A172 (cell line): ENCODE measurements at regions not wholly inside any gene's neighbourhood (a gene's known extent, or its start where the extent isn't known, plus 50 kb on each side); places are given as distances from the start of the nearest gene placed in this dataset.
"Not testable (repeated sequence)": the region's sequence is repeated elsewhere in the genome, so short reads cannot be mapped to it uniquely, and the experiment has no call there.

Experiments used
- DNase-seq: peaks from one replicate; pipeline ENCODE4 v3.0.0-alpha.2; 2015; ENCODE audit warnings: low spot score

GRCh38 chr20:53891306-53891894, 179.0 kb downstream of the BCAS1 start:
- no peak for DNase-seq

- no peak for DNase-seq
Measured at GRCh38 chr20:53890443-53891305, 179.7 kb downstream of the BCAS1 start.

GRCh38 chr20:53889411-53890148, 180.8 kb downstream of the BCAS1 start:
- DNase-seq, result no peak

GRCh38 chr20:53888951-53889350, 181.4 kb downstream of the BCAS1 start:
- no peak for DNase-seq

GRCh38 chr20:53888510-53888909, 181.9 kb downstream of the BCAS1 start:
- no peak for DNase-seq

- no peak for DNase-seq
Measured at GRCh38 chr20:53887973-53888372, 182.4 kb downstream of the BCAS1 start.

- DNase-seq, result no peak
Measured at GRCh38 chr20:53884859-53885541, 185.4 kb downstream of the BCAS1 start.

- peak; percentile 69 for DNase-seq
Measured at GRCh38 chr20:53883098-53883911, 187.1 kb downstream of the BCAS1 start.

- DNase-seq, result not testable (repeated sequence)
Measured at GRCh38 chr20:53882438-53882986, 187.9 kb downstream of the BCAS1 start.

GRCh38 chr20:53881362-53881761, 189.0 kb downstream of the BCAS1 start:
- DNase-seq, result no peak

- DNase-seq, result no peak
Measured at GRCh38 chr20:53880108-53880641, 190.2 kb downstream of the BCAS1 start.

GRCh38 chr20:53879048-53879684, 191.2 kb downstream of the BCAS1 start:
- no peak for DNase-seq

- no peak for DNase-seq
Measured at GRCh38 chr20:53878262-53879047, 191.9 kb downstream of the BCAS1 start.

GRCh38 chr20:53876956-53877355, 193.4 kb downstream of the BCAS1 start:
- no peak for DNase-seq

GRCh38 chr20:53876470-53876869, 193.9 kb downstream of the BCAS1 start:
- no peak for DNase-seq

GRCh38 chr20:53875452-53875851, 194.9 kb downstream of the BCAS1 start:
- no peak for DNase-seq

- no peak for DNase-seq
Measured at GRCh38 chr20:53874706-53875105, 195.7 kb downstream of the BCAS1 start.

GRCh38 chr20:53874104-53874503, 196.3 kb downstream of the BCAS1 start:
- DNase-seq, result no peak

GRCh38 chr20:53873230-53873604, 197.2 kb downstream of the BCAS1 start:
- DNase-seq, result no peak
